Activated CD8-positive, alpha-beta memory T cell treated with anti-CD3 and anti-CD28 coated beads, Interleukin-2, amount 50 U/mL, for 48 hours (primary cell): ENCODE measurements at regions not wholly inside any gene's neighbourhood (a gene's known extent, or its start where the extent isn't known, plus 50 kb on each side); places are given as distances from the start of the nearest gene placed in this dataset.
"Not testable (repeated sequence)": the region's sequence is repeated elsewhere in the genome, so short reads cannot be mapped to it uniquely, and the experiment has no call there.

ENCODE experiments used
- DNase-seq: peaks from one replicate; pipeline ENCODE4 v3.0.0-alpha.2; 2020

DNA sequence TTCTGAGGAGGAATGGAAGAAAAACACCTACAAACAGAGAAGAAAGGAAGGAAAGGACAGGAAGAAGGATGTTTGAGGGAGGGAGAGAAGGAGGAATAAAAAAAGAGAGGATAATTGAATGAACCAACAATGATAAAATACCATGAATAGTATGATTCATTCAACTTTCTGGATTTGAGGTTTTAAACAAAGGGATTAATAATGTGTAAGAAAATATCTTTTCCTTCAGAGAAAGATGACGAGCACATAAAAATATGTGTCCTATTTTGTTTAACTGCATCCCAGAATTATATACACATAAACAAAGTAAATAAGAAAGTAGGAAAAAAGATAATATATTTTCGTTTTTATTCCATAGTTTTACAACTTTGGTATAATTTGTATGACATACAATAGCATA lies 1380.4 kb downstream of the STIM2 start:
- no peak for DNase-seq

- no peak for DNase-seq
These were observed 1387.2 kb downstream of the STIM2 start for GRCh38 chr4:28247805-28248204.

DNA sequence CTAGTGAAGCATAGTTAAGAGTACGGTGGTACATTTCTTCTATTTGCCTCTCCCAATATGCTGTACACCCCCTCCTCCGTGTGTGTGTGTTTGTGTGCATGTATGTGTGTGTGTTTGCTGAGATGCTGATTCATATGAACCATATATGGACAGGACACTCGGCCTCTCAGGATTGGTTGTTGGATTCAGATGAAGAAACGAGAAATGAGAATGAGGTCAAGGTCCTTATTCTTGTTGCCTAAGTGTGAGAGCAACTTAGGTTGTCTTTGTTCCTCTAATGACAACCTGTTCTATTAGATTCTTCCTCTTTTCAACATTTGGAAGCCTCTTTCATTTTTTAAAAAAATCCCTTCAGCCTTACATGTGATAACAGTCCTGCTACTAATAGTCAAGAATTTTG lies 1387.6 kb downstream of the STIM2 start:
- no peak for DNase-seq

GRCh38 chr4:28250646-28251045 lies 1390.0 kb downstream of the STIM2 start:
- DNase-seq: no peak

DNA sequence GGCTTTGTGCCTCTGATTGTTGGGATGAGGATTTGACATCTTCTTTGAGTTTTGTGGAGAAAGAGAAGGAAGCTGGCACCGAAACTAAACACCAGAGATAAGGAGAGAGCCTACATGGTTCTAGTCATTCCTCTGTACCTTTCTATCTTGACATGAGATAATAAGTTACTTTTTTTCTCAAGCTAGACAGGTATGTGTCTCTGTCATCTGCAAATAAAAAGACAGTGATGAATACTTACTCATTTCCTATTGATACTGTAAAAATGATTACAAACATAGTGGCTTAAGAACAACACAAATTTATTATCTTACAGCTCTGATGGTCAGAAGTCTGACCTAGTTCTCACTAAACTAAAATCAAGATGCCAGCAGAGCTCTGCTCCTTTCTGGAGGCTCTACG lies 1391.2 kb downstream of the STIM2 start:
- DNase-seq: no peak

DNA sequence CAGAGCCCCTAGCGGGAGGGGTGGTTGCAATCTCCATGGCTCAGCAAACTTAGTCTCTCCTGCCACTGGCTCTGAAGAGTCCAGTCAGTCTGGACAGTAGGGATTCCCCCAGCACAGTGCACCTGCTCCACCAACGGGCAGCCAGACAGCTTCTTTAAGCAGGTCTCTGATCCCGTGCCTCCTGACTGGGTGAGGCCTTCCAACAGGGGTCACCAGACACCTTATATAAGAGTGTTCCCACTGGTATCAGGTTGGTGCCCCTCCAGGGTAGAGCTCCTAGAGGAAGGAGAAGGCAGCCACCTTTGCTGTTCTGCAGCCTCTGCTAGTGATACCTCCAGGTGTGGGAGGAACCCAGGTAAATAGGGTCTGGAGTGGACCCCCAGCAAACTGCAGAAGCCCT lies 1393.4 kb downstream of the STIM2 start:
- no peak for DNase-seq

DNA sequence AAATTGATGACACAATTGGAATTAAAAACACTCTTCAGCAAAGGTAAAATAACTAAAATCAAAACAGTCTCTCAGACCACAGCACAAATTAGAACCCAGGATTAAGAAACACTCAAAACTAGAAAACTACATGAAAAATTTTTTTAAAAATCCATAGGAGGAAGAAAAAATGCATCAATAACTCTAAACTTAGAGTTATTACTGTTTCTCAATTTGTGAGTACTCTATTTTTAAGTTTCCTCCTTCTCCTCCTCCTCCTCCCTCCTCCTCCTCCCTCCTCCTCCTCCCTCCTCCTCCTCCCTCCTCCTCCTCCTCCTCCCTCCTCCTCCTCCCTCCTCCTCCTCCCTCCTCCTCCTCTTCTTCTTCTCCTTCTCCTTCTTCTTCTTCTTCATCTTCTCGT lies 1395.7 kb downstream of the STIM2 start:
- DNase-seq: no peak

DNA sequence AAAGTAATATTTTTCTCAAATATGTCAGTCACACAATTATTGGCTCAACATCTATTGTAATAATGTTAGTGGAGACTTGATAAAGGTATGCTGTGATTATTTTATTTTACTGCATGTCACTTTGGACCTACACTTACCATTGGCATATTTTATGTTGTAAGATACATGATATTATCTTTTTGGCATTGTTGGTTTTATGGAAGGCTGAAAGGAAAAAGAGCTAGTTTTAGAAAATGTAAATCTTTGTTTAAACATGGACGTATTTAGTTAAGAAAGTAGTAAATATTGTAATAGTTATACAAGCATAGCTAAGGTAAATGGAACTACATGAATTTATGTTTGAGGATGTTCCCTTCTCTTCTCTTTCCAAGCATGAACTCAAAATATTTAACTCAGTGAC lies 1399.3 kb downstream of the STIM2 start:
- DNase-seq: no peak

GRCh38 chr4:28267166-28267565 lies 1406.5 kb downstream of the STIM2 start:
- DNase-seq: no peak

- DNase-seq: no peak
These were observed 1408.8 kb downstream of the STIM2 start for GRCh38 chr4:28269426-28269825.

- no peak for DNase-seq
These were observed 1417.3 kb downstream of the STIM2 start for GRCh38 chr4:28277931-28278330.

GRCh38 chr4:28278676-28279075 lies 1418.0 kb downstream of the STIM2 start:
- no peak for DNase-seq

GRCh38 chr4:28279249-28279648 lies 1418.6 kb downstream of the STIM2 start:
- DNase-seq: no peak

DNA sequence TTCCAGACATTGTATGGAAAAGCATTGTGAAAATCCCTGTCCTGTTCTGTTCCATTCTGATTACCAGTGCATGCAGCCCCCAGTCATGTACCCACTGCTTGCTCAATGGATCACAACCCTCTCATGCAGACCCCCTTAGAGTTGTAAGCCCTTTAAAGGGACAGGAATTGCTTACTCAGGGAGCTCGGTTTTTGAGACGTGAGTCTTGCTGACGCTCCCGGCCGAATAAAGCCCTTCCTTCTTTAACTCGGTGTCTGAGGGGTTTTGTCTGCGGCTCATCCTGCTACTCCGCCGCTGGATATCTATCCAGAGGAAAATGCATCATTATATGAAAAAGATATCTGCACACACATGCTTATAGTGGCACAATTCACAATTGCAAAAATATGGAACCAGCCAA lies 1425.6 kb downstream of the STIM2 start:
- not testable (repeated sequence) for DNase-seq

DNA sequence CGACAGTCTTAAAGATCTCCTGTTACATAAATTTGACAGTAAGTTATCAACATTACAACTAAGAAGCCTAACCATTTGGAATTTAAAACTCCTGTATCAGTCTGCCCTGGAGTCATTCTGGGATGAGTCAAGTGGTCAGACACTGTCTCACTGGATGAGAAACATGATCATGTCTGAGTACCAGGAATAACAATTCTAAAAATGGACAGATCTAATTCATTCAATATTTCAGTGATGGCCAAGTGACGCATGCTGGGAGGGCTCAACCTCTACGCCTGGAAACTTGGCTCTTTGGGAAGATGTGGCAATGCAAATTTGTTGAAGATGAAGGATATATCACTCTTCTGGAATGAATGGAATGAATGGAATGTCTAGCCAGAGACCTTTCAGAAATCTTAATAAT lies 1427.2 kb downstream of the STIM2 start:
- no peak for DNase-seq

- no peak for DNase-seq
These were observed 1435.6 kb downstream of the STIM2 start for GRCh38 chr4:28296239-28296638.

- DNase-seq: no peak
These were observed 1450.3 kb downstream of the STIM2 start for GRCh38 chr4:28310926-28311325.

GRCh38 chr4:28312497-28312896 lies 1451.9 kb downstream of the STIM2 start:
- not testable (repeated sequence) for DNase-seq

DNA sequence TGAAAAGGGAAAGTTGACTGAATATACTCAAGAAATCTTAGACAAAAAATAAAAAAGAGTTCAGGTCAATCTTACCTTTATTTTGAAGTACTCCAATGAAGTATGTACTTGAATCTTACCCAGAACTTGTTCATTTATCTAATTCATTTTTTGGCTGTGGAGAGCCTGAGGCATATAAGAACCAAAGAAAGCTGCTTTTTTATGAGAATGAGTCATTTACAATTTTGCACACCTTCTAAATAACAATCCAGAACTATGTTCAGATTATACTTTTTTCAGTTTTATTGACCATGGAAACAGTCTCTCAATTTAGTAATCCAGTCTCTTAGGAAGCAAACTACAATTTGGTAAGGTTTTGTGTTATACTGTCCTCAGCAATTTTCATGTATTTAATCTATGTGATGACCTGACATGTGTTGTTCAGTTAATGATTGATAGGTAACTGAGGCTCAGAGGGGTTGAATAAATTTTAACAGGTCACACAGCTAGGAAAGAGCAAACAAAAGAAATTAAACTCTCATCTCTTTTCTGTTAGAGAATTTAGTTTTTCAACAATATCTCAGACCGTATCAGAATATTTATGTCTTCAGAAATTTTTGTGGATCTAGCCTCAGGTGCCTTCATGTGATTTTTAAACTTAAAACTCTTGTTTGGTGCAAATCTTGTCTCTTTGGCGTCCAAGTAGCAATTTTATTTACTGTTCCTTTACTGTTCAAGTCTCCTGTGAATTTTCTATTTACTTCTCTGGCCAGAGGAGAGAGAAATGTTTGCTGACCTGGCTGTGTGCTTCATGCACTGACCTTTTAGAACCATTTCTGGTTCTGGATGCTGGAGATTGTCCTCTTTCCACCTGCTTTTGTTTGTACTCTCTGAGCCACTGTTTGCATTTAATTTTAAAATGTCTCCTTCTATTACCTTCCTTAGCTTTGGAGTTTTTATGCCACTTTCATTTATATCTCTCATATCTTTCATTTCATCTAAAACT lies 1453.4 kb downstream of the STIM2 start:
- DNase-seq: no peak

- no peak for DNase-seq
These were observed 1456.6 kb downstream of the STIM2 start for GRCh38 chr4:28317221-28317620.

DNA sequence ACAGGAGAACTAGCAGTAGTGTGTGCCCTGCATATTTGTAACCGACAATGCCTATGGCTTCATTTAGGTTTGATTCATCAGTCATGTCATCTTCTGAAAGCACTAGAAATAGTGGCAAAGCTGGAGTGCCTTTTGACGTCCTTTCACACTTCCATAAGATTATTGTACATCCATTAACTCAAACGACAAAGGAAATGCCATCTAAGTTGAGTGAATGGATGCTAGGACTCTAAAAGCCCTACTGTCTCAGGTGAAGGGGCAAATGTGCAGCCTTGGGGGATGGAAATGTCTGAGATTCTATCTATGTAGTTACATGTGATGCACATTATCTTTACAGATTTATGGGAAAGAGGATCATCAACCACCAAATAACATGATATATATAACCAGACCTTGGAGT lies 1473.6 kb downstream of the STIM2 start:
- DNase-seq: no peak

GRCh38 chr4:28341784-28342183 lies 1481.1 kb downstream of the STIM2 start:
- DNase-seq: no peak

GRCh38 chr4:28350485-28350884 lies 1489.8 kb downstream of the STIM2 start:
- no peak for DNase-seq

DNA sequence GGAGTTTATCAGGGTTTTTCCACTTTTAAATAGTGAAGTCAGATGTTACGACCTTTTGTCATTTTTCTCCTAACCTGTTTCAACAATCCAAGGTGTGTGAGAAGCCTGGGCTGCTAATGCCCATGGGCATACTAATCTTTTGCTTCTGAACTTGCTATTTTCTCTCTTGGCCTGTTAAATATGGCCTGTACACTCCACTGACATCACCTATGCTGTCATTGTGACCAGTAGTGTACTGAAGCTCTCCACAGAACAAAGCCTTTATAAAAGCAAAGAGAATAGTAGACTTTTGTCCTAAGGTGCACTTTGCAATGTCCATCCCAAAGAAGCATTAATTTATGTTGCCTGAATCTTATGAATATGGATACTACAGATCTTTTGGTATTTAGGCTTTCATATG lies 1490.5 kb downstream of the STIM2 start:
- DNase-seq: no peak

- DNase-seq: no peak
These were observed 1491.2 kb downstream of the STIM2 start for GRCh38 chr4:28351826-28352225.
